Activated CD8-positive, alpha-beta memory T cell treated with anti-CD3 and anti-CD28 coated beads, Interleukin-2, amount 10 ng/mL, durations not matched to agents 7 days and 5 days (primary cell): ENCODE measurements at regions not wholly inside any gene's neighbourhood (a gene's known extent, or its start where the extent isn't known, plus 50 kb on each side); places are given as distances from the start of the nearest gene placed in this dataset.

ENCODE experiments used
- ATAC-seq: fragments of 150-1000 bp; cut with Tn5 transposase; one replicate; pipeline ENCODE4 v1.10.0; 2021; ENCODE audit warnings: moderate library complexity
- CTCF ChIA-PET: fragments of 350-600 bp; sonication (Branson Sonifier 250); formaldehyde crosslinking; loops from one replicate; lab custom pipeline; 2021; ENCODE audit warnings: antibody characterized with exemption; lab: Charles Lee
- DNase-seq: peaks from one replicate; pipeline ENCODE4 v3.0.0-alpha.2; 2020
- H3K27ac Mint-ChIP-seq: one replicate; pipeline ENCODE4 v1.8.0; 2021; ENCODE audit warnings: mild to moderate bottlenecking, mixed read lengths
- H3K27me3 Mint-ChIP-seq: one replicate; pipeline ENCODE4 v1.8.0; 2021; ENCODE audit warnings: mixed read lengths
- H3K36me3 Mint-ChIP-seq: one replicate; pipeline ENCODE4 v1.8.0; 2021; ENCODE audit warnings: mild to moderate bottlenecking, mixed read lengths
- H3K4me1 Mint-ChIP-seq: one replicate; pipeline ENCODE4 v1.8.0; 2021; ENCODE audit warnings: mixed read lengths
- H3K4me3 Mint-ChIP-seq: one replicate; pipeline ENCODE4 v1.8.0; 2021; ENCODE audit warnings: mild to moderate bottlenecking, moderate library complexity, mixed read lengths
- H3K9me3 Mint-ChIP-seq: one replicate; pipeline ENCODE4 v1.8.0; 2022; ENCODE audit warnings: low read depth, mixed read lengths

DNA sequence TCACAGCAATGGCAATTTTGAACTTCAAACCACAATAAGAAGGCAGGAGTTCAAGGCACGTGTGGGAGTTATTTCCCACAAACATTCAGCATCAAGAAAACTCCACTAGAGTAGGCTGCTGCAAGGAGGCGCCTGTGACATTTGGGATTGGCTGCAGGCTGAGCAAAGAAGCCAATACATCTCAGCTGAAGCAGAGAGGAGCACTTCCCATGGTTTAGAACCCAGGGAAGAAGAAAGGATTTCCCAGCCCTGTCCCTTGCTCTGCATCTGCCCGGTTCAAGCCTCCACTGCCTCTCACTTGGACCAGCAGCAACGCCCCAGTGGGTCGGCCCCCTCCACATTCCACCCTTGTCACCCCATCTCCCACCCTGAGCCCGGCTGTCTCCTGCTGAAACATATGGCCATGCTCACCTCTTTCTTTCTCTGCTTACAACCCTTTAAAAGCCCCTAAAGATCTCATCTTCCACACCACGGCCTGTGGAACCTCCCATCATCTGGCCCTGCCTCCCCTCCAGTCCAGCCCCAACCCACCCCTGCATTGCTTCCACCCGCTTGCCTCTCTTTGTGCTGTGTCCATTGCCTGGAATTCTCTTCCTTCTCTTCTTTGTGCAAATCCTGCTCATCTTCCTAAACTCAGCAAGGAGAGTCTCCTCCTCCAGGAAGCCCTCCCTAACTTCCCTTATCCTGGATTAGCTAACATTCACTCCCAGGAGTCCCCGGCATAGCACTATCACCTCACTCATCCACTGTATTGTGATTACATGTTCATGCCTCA is 128.3 kb downstream of the ANKRD60 start:
- no peak for ATAC-seq
- no peak overlapping the region for H3K27ac Mint-ChIP-seq
- DNase-seq: no peak
- peaks cover 17% of the 10 kb centered on the region for H3K27me3 Mint-ChIP-seq
- CTCF ChIA-PET: no interaction called here
- H3K4me1 Mint-ChIP-seq: no peaks in the 10 kb centered on the region
- H3K9me3 Mint-ChIP-seq: no peaks in the 10 kb centered on the region
- H3K4me3 Mint-ChIP-seq: no peak overlapping the region
- H3K36me3 Mint-ChIP-seq: no peaks in the 10 kb centered on the region

DNA sequence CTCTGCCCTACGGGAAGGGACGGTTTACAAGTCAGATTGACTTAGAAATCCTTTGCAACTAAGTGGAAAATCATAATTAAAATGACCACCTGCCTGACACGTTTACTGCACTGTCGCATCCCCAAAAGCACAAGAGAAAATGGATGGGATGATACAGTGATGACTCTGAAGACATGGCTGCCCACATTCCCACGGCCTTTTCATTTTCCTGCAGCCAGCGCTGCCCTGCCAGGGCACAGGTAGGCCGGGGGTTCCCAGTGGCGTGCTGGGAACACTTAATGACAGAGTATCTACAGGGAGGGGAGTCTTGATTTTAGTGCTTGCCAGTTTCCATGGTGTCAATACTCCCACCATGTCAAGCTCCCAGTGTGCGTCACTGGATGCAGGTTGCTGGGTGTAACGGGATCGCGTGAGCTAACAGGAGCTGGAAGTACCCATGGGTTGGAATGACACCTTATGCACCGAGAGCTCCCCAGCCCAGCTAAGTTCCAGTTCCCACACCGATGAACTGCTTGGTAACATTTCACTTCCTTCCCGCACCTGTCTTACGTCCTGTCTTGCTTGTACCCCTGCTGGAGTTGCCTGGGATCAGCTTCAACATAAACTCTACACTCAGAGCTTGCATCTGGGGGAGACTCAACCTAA is 129.0 kb downstream of the ANKRD60 start:
- no peaks in the 10 kb centered on the region for H3K9me3 Mint-ChIP-seq
- DNase-seq (no peak), ATAC-seq (no peak)
- CTCF ChIA-PET: no interaction called here
- H3K27me3 Mint-ChIP-seq: peaks cover 17% of the 10 kb centered on the region
- H3K36me3 Mint-ChIP-seq: no peaks in the 10 kb centered on the region
- H3K27ac Mint-ChIP-seq: no peak overlapping the region
- H3K4me1 Mint-ChIP-seq: no peaks in the 10 kb centered on the region
- H3K4me3 Mint-ChIP-seq: no peak overlapping the region

DNA sequence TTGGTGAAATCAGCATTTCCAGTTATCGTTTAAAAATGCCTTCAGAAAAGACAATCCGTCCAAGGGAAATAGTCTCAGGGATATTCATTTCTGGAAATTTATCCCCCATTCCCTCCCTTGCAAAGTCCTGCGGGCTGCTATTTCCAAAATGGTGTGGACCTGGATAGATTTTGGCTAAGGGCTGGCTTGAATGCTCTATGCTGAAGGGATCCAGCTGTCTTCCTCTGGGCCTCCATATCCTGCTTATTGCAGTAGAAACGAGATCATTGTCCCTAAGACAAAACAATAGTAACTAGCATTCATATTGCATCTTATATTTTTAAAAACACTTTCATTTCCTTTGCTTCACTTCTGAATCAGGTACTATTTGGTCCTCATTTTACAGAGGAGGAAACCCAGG is 129.9 kb downstream of the ANKRD60 start:
- no peaks in the 10 kb centered on the region for H3K36me3 Mint-ChIP-seq
- H3K4me3 Mint-ChIP-seq: no peak overlapping the region
- no peak overlapping the region for H3K27ac Mint-ChIP-seq
- no peaks in the 10 kb centered on the region for H3K4me1 Mint-ChIP-seq
- H3K9me3 Mint-ChIP-seq: no peaks in the 10 kb centered on the region
- ATAC-seq (no peak), DNase-seq (no peak)
- H3K27me3 Mint-ChIP-seq: peaks cover 13% of the 10 kb centered on the region
- CTCF ChIA-PET: no interaction called here

DNA sequence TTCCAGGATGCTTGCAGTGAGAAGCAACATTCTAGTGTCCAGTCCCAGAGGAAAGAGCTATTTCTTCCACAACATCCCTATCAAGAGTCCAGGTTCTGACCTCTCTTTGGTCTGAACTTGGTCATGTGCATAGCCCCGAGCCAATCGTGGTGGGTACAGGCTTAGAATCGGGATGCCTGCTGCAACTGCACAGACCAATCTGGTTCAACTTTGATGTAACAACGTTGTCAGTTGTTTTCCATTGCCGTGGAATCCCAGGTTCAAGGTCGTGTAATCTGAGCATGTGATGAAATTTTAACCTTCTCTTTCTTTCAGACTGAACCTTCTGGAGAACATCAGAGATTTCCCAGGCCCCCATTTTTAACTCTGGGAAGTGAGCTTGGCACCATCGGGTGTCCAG is 130.5 kb downstream of the ANKRD60 start:
- DNase-seq (no peak), ATAC-seq (no peak)
- H3K27ac Mint-ChIP-seq: no peak overlapping the region
- no peaks in the 10 kb centered on the region for H3K36me3 Mint-ChIP-seq
- CTCF ChIA-PET: no interaction called here
- no peaks in the 10 kb centered on the region for H3K4me1 Mint-ChIP-seq
- H3K27me3 Mint-ChIP-seq: peaks cover 11% of the 10 kb centered on the region
- no peaks in the 10 kb centered on the region for H3K9me3 Mint-ChIP-seq
- H3K4me3 Mint-ChIP-seq: no peak overlapping the region

DNA sequence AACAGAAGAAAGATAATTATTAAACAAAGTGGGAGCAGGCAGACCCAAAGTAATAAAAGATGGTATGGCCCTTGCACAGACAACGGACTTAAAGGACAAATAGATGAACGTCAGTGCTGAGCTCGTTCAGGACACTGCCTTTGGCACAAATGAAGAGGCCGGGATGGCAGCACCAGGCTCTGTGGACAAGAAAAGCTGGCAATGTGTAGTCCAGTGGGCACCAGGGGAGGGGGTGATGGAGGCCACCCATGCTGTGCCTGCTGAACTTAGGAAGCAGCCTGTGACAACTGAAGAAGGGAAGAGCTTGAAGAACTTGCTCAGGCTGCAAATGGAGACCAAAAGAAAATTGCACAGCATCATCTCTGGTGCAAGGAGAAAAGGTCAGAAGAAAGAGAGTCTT is 131.0 kb downstream of the ANKRD60 start:
- no peaks in the 10 kb centered on the region for H3K4me1 Mint-ChIP-seq
- peaks cover 11% of the 10 kb centered on the region for H3K27me3 Mint-ChIP-seq
- ATAC-seq: no peak
- peak; percentile 28 for DNase-seq
- H3K36me3 Mint-ChIP-seq: no peaks in the 10 kb centered on the region
- CTCF ChIA-PET: interaction anchor here (1.9 kb wide), 1 partner anchor 11 kb away, joined by 13 read pairs; no protein-coding TSS in a partner anchor
- H3K9me3 Mint-ChIP-seq: no peaks in the 10 kb centered on the region
- no peak overlapping the region for H3K4me3 Mint-ChIP-seq
- no peak overlapping the region for H3K27ac Mint-ChIP-seq

DNA sequence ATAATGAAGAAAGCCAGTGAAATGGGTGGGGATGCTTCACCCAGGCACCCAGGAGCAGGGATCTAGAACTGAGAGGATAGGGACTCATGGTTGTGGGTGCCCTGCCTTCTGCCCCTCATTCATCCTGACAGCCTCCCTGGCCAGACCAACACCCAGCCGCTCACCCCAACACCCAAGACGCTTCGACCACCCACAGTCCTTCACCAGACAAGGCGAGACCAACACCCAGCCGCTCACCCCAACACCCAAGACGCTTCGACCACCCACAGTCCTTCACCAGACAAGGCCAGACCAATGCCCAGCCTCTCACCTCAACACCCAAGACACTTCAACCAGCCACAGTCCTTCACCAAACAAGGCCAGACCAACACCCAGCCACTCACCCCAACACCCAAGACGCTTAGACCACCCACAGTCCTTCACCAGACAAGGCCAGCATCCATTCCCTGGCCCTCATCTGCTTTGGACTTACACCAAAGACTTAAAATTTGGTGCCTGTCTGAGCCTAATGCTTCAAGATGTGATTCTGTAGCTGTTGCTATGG is 131.5 kb downstream of the ANKRD60 start:
- Mint-ChIP-seq H3K27me3 (peaks cover 11% of the 10 kb centered on the region), H3K4me3 (no peak overlapping the region), H3K36me3 (no peaks in the 10 kb centered on the region), H3K9me3 (no peaks in the 10 kb centered on the region), H3K27ac (no peak overlapping the region), H3K4me1 (no peaks in the 10 kb centered on the region)
- peak; percentile 21 for DNase-seq
- CTCF ChIA-PET: interaction anchor here (1.9 kb wide), 1 partner anchor 10 kb away, joined by 13 read pairs; no protein-coding TSS in a partner anchor
- no peak for ATAC-seq

DNA sequence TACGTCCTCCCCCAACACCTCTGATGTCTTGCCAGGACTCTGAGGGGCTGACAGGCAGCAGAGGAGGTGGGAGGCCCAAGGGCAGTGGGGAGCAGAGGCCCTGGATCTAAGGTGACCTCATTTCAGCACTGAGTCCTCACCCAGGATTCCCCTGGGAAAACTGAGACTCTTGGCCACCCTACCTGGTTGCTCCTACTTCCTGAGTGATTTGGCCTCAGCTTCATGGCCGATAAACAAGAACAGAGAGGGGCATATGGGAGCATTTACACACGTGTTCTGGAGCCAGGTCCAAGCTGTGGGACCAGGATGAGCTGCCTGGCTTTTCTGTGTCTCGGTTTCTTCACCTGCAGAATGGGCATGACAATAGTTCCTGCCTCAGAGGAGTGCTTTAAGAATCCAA is 133.8 kb downstream of the ANKRD60 start:
- Mint-ChIP-seq H3K9me3 (no peaks in the 10 kb centered on the region), H3K4me3 (no peak overlapping the region), H3K4me1 (no peaks in the 10 kb centered on the region), H3K27me3 (peaks cover 11% of the 10 kb centered on the region), H3K27ac (no peak overlapping the region), H3K36me3 (no peaks in the 10 kb centered on the region)
- DNase-seq (no peak), ATAC-seq (no peak)
- CTCF ChIA-PET: no interaction called here

DNA sequence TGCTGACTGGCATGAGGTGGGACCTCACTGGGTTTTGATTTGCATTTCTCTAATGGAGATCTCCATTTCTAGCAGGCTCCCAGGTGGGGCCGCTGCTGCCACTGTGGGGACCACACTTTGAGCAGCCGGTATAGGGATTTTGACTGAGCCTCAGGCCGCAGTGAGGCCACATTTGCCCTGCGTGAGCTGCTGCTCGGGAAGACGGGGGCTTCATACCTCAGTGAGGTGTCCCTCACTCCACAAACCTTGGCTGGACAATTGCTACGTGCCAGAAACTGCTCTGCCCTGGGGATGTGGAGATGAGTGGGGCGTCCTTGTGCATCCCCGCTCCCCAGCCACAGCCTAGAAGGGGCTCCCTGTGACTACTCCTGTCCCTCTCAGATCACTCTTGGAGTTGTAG is 134.3 kb downstream of the ANKRD60 start:
- ATAC-seq (no peak), DNase-seq (peak; percentile 30)
- Mint-ChIP-seq H3K4me3 (no peak overlapping the region), H3K27ac (no peak overlapping the region), H3K9me3 (no peaks in the 10 kb centered on the region), H3K36me3 (no peaks in the 10 kb centered on the region), H3K27me3 (peaks cover 11% of the 10 kb centered on the region), H3K4me1 (no peaks in the 10 kb centered on the region)
- CTCF ChIA-PET: no interaction called here

DNA sequence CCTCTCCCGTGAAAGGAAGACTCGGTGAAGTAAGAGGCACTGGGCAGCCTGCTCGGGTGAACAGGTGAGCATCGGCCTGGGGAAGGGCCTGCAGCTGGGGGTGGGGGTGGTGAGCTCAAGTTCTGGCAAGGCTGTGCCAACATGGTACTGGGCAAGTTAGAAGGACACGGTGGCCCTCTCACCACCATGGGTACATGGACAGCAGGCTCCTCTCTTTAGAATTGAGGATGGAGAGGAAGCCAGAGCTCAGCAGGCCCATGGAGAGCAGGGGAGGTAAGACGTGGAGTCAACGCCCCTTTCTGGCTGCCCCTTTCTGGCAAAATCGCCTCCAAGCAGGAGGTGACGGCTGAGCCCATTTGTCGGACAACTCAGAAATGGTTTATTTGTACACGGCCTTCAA is 135.6 kb downstream of the ANKRD60 start:
- DNase-seq: no peak
- Mint-ChIP-seq H3K4me3 (no peak overlapping the region), H3K36me3 (no peaks in the 10 kb centered on the region), H3K4me1 (no peaks in the 10 kb centered on the region), H3K27ac (no peak overlapping the region), H3K27me3 (peaks cover 11% of the 10 kb centered on the region), H3K9me3 (no peaks in the 10 kb centered on the region)
- ATAC-seq: no peak
- CTCF ChIA-PET: no interaction called here

DNA sequence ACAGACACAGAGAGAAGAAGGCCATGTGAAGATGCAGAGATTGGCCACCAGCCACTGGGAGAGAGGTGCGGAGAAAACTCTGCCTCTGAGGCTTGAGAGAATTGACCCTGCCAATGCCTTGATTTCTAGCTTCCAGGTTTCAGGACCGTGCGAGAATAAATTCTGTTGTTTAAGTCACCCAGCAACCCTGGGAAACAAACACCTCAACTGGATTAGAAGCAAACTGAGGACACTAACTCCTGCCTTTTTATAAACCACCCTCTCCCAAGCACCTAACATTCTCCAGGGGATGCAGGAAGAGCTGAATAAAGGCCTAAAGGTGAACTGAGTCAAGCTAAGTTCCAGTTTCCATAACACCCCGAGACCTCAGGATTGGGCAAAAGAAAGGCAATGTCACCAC is 136.1 kb downstream of the ANKRD60 start:
- H3K36me3 Mint-ChIP-seq: no peaks in the 10 kb centered on the region

DNA sequence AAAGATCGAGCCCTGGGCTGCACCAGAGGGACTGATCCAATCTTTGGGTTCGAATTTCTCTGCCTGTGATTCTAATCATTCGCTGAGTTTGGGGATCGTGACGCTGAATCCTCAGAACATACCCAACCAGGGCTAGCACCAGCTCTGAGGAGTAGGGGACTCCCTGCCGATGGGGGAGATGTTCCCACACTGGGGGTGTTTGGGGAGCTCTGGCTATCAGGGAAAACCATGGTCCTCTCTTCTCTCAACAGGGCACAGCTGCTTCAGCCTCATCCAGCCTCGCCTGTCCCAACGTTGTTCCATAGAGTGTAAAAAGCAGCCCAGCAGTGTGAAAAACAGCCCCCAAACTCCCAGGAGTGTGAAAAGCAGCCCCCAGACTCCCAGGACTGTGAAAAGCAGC is 136.6 kb downstream of the ANKRD60 start:
- Mint-ChIP-seq H3K4me3 (no peak overlapping the region), H3K36me3 (no peaks in the 10 kb centered on the region), H3K27ac (no peak overlapping the region), H3K9me3 (no peaks in the 10 kb centered on the region), H3K27me3 (peaks cover 8% of the 10 kb centered on the region), H3K4me1 (no peaks in the 10 kb centered on the region)
- CTCF ChIA-PET: no interaction called here
- DNase-seq (no peak), ATAC-seq (no peak)

More for the DNA sequence above, 136.1 kb downstream of the ANKRD60 start:
- ATAC-seq (no peak), DNase-seq (no peak)
- CTCF ChIA-PET: no interaction called here
- no peaks in the 10 kb centered on the region for H3K9me3 Mint-ChIP-seq
- no peak overlapping the region for H3K27ac Mint-ChIP-seq
- no peaks in the 10 kb centered on the region for H3K4me1 Mint-ChIP-seq
- peaks cover 11% of the 10 kb centered on the region for H3K27me3 Mint-ChIP-seq
- H3K4me3 Mint-ChIP-seq: no peak overlapping the region

DNA sequence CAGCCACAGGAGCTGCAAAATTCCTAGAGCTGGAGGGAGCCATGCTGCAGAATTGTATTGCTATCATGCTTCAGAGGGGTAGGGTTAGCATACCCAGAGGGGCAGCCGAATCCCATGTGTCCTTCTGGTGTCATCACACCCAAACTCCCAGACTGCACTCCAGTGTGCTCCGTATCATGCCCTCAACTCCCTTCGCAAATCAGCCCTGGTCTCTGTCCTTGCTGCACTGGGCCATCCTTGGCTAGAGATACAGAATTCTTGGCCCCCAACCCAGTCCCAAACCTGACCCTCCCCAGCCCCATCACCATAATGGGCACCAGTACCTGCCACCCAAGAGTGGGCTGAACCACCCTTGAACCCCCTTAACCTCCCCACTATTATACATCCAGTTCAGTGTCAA is 138.3 kb downstream of the ANKRD60 start:
- no peaks in the 10 kb centered on the region for H3K36me3 Mint-ChIP-seq
- no peaks in the 10 kb centered on the region for H3K9me3 Mint-ChIP-seq
- DNase-seq: no peak
- ATAC-seq: no peak
- H3K4me3 Mint-ChIP-seq: no peak overlapping the region
- H3K4me1 Mint-ChIP-seq: no peaks in the 10 kb centered on the region
- H3K27ac Mint-ChIP-seq: no peak overlapping the region
- CTCF ChIA-PET: no interaction called here
- H3K27me3 Mint-ChIP-seq: peaks cover under 1% of the 10 kb centered on the region

DNA sequence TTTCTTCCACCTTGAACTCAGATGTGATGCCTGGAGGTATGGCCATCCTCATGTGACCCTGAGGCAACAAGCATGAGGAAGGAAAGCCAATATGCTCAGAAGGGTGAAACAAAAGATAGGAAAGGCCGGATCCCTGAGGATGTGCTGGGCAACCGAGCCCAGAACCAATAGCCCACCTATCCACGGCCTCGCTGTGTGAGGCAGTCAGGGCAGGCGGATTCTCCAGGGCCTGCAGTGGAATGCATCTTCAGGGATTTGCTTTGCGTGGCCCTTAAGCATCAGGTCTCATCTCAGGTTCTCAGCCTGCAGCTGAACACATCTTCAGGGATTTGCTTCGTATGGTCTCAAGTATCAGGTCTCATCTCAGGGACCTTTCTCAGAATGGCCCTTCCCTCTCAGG is 139.8 kb downstream of the ANKRD60 start:
- Mint-ChIP-seq H3K4me3 (no peak overlapping the region), H3K9me3 (no peaks in the 10 kb centered on the region), H3K4me1 (no peaks in the 10 kb centered on the region), H3K36me3 (no peaks in the 10 kb centered on the region), H3K27me3 (no peaks in the 10 kb centered on the region), H3K27ac (no peak overlapping the region)
- no peak for DNase-seq
- no peak for ATAC-seq
- CTCF ChIA-PET: interaction anchor here (1.4 to 3.1 kb wide), 2 partner anchors 435 to 466 kb away, joined by 7 to 21 read pairs; no protein-coding TSS in a partner anchor

DNA sequence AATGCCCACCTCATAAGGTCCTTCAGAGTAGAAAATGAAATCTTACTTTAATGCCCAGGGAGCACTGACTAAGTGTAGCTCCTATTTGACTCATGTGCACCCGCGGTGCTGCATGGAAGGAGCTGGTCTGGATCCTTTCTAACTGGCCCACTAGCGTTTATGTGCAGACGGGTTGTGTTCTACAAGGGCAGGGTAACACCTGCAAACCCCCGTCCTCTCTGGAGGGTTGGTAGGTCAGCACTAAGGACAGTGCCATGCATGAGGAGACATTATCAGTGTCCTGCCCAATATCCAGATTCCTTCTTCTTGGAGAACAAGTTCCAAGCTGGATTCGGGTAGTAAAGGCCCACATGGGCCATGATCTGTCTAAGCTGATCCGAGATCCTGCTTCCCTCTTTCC is 140.3 kb downstream of the ANKRD60 start:
- H3K4me1 Mint-ChIP-seq: no peaks in the 10 kb centered on the region
- DNase-seq (no peak), ATAC-seq (no peak)
- no peaks in the 10 kb centered on the region for H3K27me3 Mint-ChIP-seq
- no peaks in the 10 kb centered on the region for H3K9me3 Mint-ChIP-seq
- no peak overlapping the region for H3K4me3 Mint-ChIP-seq
- H3K27ac Mint-ChIP-seq: no peak overlapping the region
- CTCF ChIA-PET: interaction anchor here (1.3 to 3.1 kb wide), 5 partner anchors 385 to 466 kb away, joined by 3 to 21 read pairs (median 5); no protein-coding TSS in a partner anchor
- no peaks in the 10 kb centered on the region for H3K36me3 Mint-ChIP-seq
